Body of pancreas (tissue), 4 donors: ENCODE measurements at regions not wholly inside any gene's neighbourhood (a gene's known extent, or its start where the extent isn't known, plus 50 kb on each side); places are given as distances from the start of the nearest gene placed in this dataset.

Experiments used
- ATAC-seq: fragments of 150-250 bp; one replicate; pipeline ENCODE4 v1.9.1; 2016
- DNase-seq, 4 donors: peaks; one replicate each; pipeline ENCODE4 v3.0.0-alpha.2; 2019
- H3K27ac ChIP-seq, 4 donors: fragments of 200-600 bp; sonication (generic); 1 replicate in 3 of 4; 2 replicates in 1 of 4; pipeline versions ENCODE4 v1.5.1 to v1.6.1; 2016 to 2019; ENCODE audit warnings: mild to moderate bottlenecking in 1 of 4, mixed read lengths in 1 of 4, moderate library complexity in 1 of 4
- H3K27me3 ChIP-seq, 2 donors: fragments of 200-600 bp; sonication (generic); one replicate each; pipeline ENCODE4 v1.6.0; 2016; ENCODE audit warnings: mild to moderate bottlenecking in 1 of 2
- H3K36me3 ChIP-seq, 2 donors: fragments of 200-600 bp; sonication (generic); replicated peaks in 1 of 2; 2 replicates each; pipeline ENCODE4 v1.5.1; 2016; ENCODE audit warnings: low read depth in 2 of 2; ENCODE audit not compliant: insufficient read depth in 1 of 2
- H3K4me1 ChIP-seq: fragments of 200-600 bp; sonication (generic); one replicate; pipeline ENCODE4 v1.6.0; 2016
- H3K4me3 ChIP-seq, 2 donors: fragments of 200-600 bp; sonication (generic); 1 replicate in 1 of 2; 2 replicates in 1 of 2; pipeline ENCODE4 v1.5.1; 2016 to 2019
- H3K9me3 ChIP-seq, 3 donors: fragments of 200-600 bp; sonication (generic); 1 replicate in 2 of 3; 2 replicates in 1 of 3; pipeline ENCODE4 v1.5.1; 2016
- CTCF ChIP-seq, 7 experiments: fragments of 450-650 bp in 4 of 7; fragments of 200-600 bp in 3 of 7; sonication (generic) in 3 of 7; IDR thresholded peaks; one replicate each; pipeline ENCODE4 v1.5.1; 2016 to 2019; ENCODE audit warnings: antibody characterized with exemption in 7 of 7
- POLR2A ChIP-seq, 3 donors: fragments of 450-650 bp; IDR thresholded peaks; one replicate each; pipeline ENCODE4 v1.6.1; 2016; ENCODE audit warnings: antibody characterized with exemption in 3 of 3, mild to moderate bottlenecking in 2 of 3
- WGBS, 2 donors: methylation state at CpG; one replicate each; pipeline ENCODE4 v1.1.5; 2017; 5-methylcytosine and 5-hydroxymethylcytosine counted together
- intact Hi-C: fragments of 100-400 bp; cut with DNase I; formaldehyde crosslinking; loops from one replicate; pipeline ENCODE4 v1.15.1; 2023

- no peak for TF ChIP-seq CTCF (IDR thresholded peaks at IDR 0.05)
- TF ChIP-seq POLR2A (IDR thresholded peaks at IDR 0.05): no peak
- ATAC-seq: peak; percentile 78
- intact Hi-C loops: no loop called here
- H3K4me3 ChIP-seq: no peak overlapping the region
- peak overlapping the region in 3 of 4 donors; percentile 10 to 43 (median 22) for H3K27ac ChIP-seq
- no peaks in the 10 kb centered on the region for H3K36me3 ChIP-seq
- no peaks in the 10 kb centered on the region for H3K9me3 ChIP-seq
- peak in 3 of 4 donors; percentile 8 to 38 (median 20) for DNase-seq
- no peaks in the 10 kb centered on the region for H3K27me3 ChIP-seq
- peaks cover 16% of the 10 kb centered on the region for H3K4me1 ChIP-seq
- 45 to 57% methylated on average over 2 of the region's 2 CpGs for WGBS, 2 donors
Measured at GRCh38 chr6:132131758-132132157, 180.6 kb upstream of the CCN2 start.

GRCh38 chr6:132131351-132131750, 180.2 kb upstream of the CCN2 start:
- Histone ChIP-seq H3K36me3 (no peaks in the 10 kb centered on the region), H3K9me3 (no peaks in the 10 kb centered on the region), H3K4me3 (no peak overlapping the region), H3K27me3 (no peaks in the 10 kb centered on the region), H3K4me1 (peaks cover 16% of the 10 kb centered on the region), H3K27ac (peak overlapping the region in 3 of 4 donors; percentile 10 to 22 (median 19))
- ATAC-seq (no peak), DNase-seq (no peak)
- intact Hi-C loops: no loop called here
- WGBS, 2 donors: 57 to 59% methylated on average over 3 of the region's 3 CpGs
- TF ChIP-seq POLR2A (IDR thresholded peaks at IDR 0.05) (no peak), CTCF (IDR thresholded peaks at IDR 0.05) (no peak)

GRCh38 chr6:132130626-132131298, 179.6 kb upstream of the CCN2 start:
- H3K9me3 ChIP-seq: no peaks in the 10 kb centered on the region
- no peak overlapping the region for H3K4me3 ChIP-seq
- TF ChIP-seq POLR2A (IDR thresholded peaks at IDR 0.05) (no peak), CTCF (IDR thresholded peaks at IDR 0.05) (no peak)
- no peaks in the 10 kb centered on the region for H3K36me3 ChIP-seq
- WGBS, 2 donors: 73 to 85% methylated on average over 10 of the region's 10 CpGs
- H3K4me1 ChIP-seq: peaks cover 16% of the 10 kb centered on the region
- H3K27me3 ChIP-seq: no peaks in the 10 kb centered on the region
- ATAC-seq (peak; percentile 39), DNase-seq (peak in 2 of 4 donors; percentile 7 to 9)
- H3K27ac ChIP-seq: peak overlapping the region in 2 of 4 donors; percentile 19 to 21
- intact Hi-C loops: no loop called here

GRCh38 chr6:132128424-132128823, 177.3 kb upstream of the CCN2 start:
- Histone ChIP-seq H3K27me3 (no peaks in the 10 kb centered on the region), H3K4me3 (no peak overlapping the region), H3K9me3 (no peaks in the 10 kb centered on the region), H3K27ac (no peak overlapping the region), H3K36me3 (no peaks in the 10 kb centered on the region), H3K4me1 (peaks cover 16% of the 10 kb centered on the region)
- no peak for DNase-seq
- TF ChIP-seq CTCF (IDR thresholded peaks at IDR 0.05) (no peak), POLR2A (IDR thresholded peaks at IDR 0.05) (no peak)
- no peak for ATAC-seq
- 94 to 96% methylated on average over 1 of the region's 1 CpG for WGBS, 2 donors
- intact Hi-C loops: no loop called here

GRCh38 chr6:132126150-132126549, 175.0 kb upstream of the CCN2 start:
- no peak overlapping the region for H3K4me3 ChIP-seq
- H3K4me1 ChIP-seq: no peaks in the 10 kb centered on the region
- ATAC-seq (no peak), DNase-seq (no peak)
- WGBS, 2 donors: 66 to 90% methylated on average over 2 of the region's 2 CpGs
- H3K9me3 ChIP-seq: no peaks in the 10 kb centered on the region
- no peaks in the 10 kb centered on the region for H3K36me3 ChIP-seq
- no peaks in the 10 kb centered on the region for H3K27me3 ChIP-seq
- TF ChIP-seq CTCF (IDR thresholded peaks at IDR 0.05) (no peak), POLR2A (IDR thresholded peaks at IDR 0.05) (no peak)
- intact Hi-C loops: no loop called here
- H3K27ac ChIP-seq: no peak overlapping the region
